OCI-LY3 (cell line): ENCODE measurements at regions not wholly inside any gene's neighbourhood (a gene's known extent, or its start where the extent isn't known, plus 50 kb on each side); places are given as distances from the start of the nearest gene placed in this dataset.
"Not testable (repeated sequence)": the region's sequence is repeated elsewhere in the genome, so short reads cannot be mapped to it uniquely, and the experiment has no call there.

Experiments used
- H2AFZ ChIP-seq: fragments of 200-600, 300-600 bp; shearing (Covaris generic); 2 replicates; pipeline ENCODE4 v1.6.0; 2014; ENCODE audit warnings: antibody characterized with exemption, low read depth, low read length
- H3K27ac ChIP-seq: fragments of 200-600, 300-600 bp; sonication (generic); 2 replicates; pipeline ENCODE4 v1.5.1; 2014; ENCODE audit warnings: mild to moderate bottlenecking, low read length, moderate library complexity, mixed read lengths
- H3K27me3 ChIP-seq: fragments of 200-600, 300-600 bp; sonication (generic); 2 replicates; pipeline ENCODE4 v1.6.1; 2014; ENCODE audit warnings: low read depth, low read length, mixed read lengths
- H3K36me3 ChIP-seq: fragments of 200-600, 300-600 bp; sonication (generic); replicated peaks from 2 replicates; pipeline ENCODE3; 2014; ENCODE audit warnings: low read depth, low read length, mixed read lengths
- H3K4me1 ChIP-seq: fragments of 300-600, 200-600 bp; sonication (generic); 2 replicates; pipeline ENCODE4 v1.6.1; 2014; ENCODE audit warnings: low read length, mixed read lengths
- H3K4me2 ChIP-seq: fragments of 200-600, 300-600 bp; sonication (generic); 2 replicates; pipeline ENCODE4 v1.6.1; 2014; ENCODE audit warnings: low read length, mixed read lengths
- H3K4me3 ChIP-seq: fragments of 300-600, 200-600 bp; sonication (generic); 2 replicates; pipeline ENCODE4 v1.5.1; 2014; ENCODE audit warnings: antibody characterized with exemption, mild to moderate bottlenecking, low read length, moderate library complexity
- H3K79me2 ChIP-seq: fragments of 300-600, 200-600 bp; shearing (Covaris generic); 2 replicates; pipeline ENCODE4 v1.6.1; 2014; ENCODE audit warnings: mild to moderate bottlenecking, low read length, mixed read lengths
- H3K9ac ChIP-seq: fragments of 300-600, 200-600 bp; shearing (Covaris generic); 2 replicates; pipeline ENCODE4 v1.6.0; 2014; ENCODE audit warnings: mild to moderate bottlenecking, low read length, moderate library complexity
- H3K9me3 ChIP-seq: fragments of 200-600, 300-600 bp; shearing (Covaris generic); 2 replicates; pipeline ENCODE4 v1.6.1; 2014; ENCODE audit warnings: low read length, mixed read lengths; ENCODE audit not compliant: insufficient read depth
- H4K20me1 ChIP-seq: fragments of 200-600, 300-600 bp; sonication (generic); 2 replicates; pipeline ENCODE4 v1.6.1; 2016; ENCODE audit warnings: low read length, mixed read lengths; ENCODE audit not compliant: insufficient read depth
- CTCF ChIP-seq: fragments of 200-600, 300-600 bp; sonication (generic); IDR thresholded peaks from 2 replicates; pipeline ENCODE4 v1.5.1; 2014; ENCODE audit warnings: antibody characterized with exemption, low read length, low read depth
- EZH2phosphoT487 ChIP-seq: fragments of 200-600 bp; shearing (Covaris generic); IDR thresholded peaks from 2 replicates; pipeline ENCODE4 v1.6.1; 2018; ENCODE audit warnings: antibody characterized with exemption, mixed run types, low read depth

GRCh38 chr13:50509167-50509566 lies 334.3 kb downstream of the DLEU7 start:
- H3K4me3 ChIP-seq = no peak overlapping the region
- H4K20me1 ChIP-seq = no peaks in the 10 kb centered on the region
- H3K4me2 ChIP-seq = no peak overlapping the region
- no peak overlapping the region for H3K9ac ChIP-seq
- no peak for TF ChIP-seq EZH2phosphoT487
- no peak for TF ChIP-seq CTCF
- H3K4me1 ChIP-seq = peaks cover 24% of the 10 kb centered on the region
- no peak overlapping the region for H2AFZ ChIP-seq
- no peaks in the 10 kb centered on the region for H3K9me3 ChIP-seq
- H3K79me2 ChIP-seq = no peaks in the 10 kb centered on the region
- H3K27me3 ChIP-seq = no peaks in the 10 kb centered on the region
- H3K27ac ChIP-seq = no peak overlapping the region
- no peaks in the 10 kb centered on the region for H3K36me3 ChIP-seq

- H3K9me3 ChIP-seq = no peaks in the 10 kb centered on the region
- no peak overlapping the region for H3K27ac ChIP-seq
- H3K79me2 ChIP-seq = no peaks in the 10 kb centered on the region
- no peaks in the 10 kb centered on the region for H4K20me1 ChIP-seq
- H3K27me3 ChIP-seq = no peaks in the 10 kb centered on the region
- TF ChIP-seq CTCF (no peak), EZH2phosphoT487 (no peak)
- no peaks in the 10 kb centered on the region for H3K36me3 ChIP-seq
- H3K9ac ChIP-seq = no peak overlapping the region
- H3K4me2 ChIP-seq = no peak overlapping the region
- peaks cover 24% of the 10 kb centered on the region for H3K4me1 ChIP-seq
- H2AFZ ChIP-seq = no peak overlapping the region
- H3K4me3 ChIP-seq = no peak overlapping the region
These were observed 333.6 kb downstream of the DLEU7 start for GRCh38 chr13:50509771-50510441.

GRCh38 chr13:50510885-50511545 lies 332.5 kb downstream of the DLEU7 start:
- not testable (repeated sequence) for H2AFZ ChIP-seq, H3K27ac ChIP-seq, H3K4me3 ChIP-seq, H3K9ac ChIP-seq, H3K79me2 ChIP-seq, H3K36me3 ChIP-seq, H3K9me3 ChIP-seq, H3K4me2 ChIP-seq, H3K27me3 ChIP-seq, H4K20me1 ChIP-seq
- H3K4me1 ChIP-seq = peaks cover 24% of the 10 kb centered on the region

- Histone ChIP-seq H3K4me3 (peak overlapping the region; percentile 74), H3K4me2 (peak overlapping the region; percentile 95), H3K4me1 (peaks cover 24% of the 10 kb centered on the region)
These were observed 331.6 kb downstream of the DLEU7 start for GRCh38 chr13:50511877-50512341.

More at GRCh38 chr13:50511877-50512341, 331.6 kb downstream of the DLEU7 start:
- Histone ChIP-seq H3K9me3 (no peaks in the 10 kb centered on the region), H2AFZ (peak overlapping the region; percentile 67), H3K27ac (peak overlapping the region; percentile 63), H3K79me2 (no peaks in the 10 kb centered on the region), H3K36me3 (no peaks in the 10 kb centered on the region), H3K9ac (peak overlapping the region; percentile 54), H4K20me1 (no peaks in the 10 kb centered on the region), H3K27me3 (no peaks in the 10 kb centered on the region)
- TF ChIP-seq CTCF (no peak), EZH2phosphoT487 (no peak)
